NCI-H2029 treated with DMSO at 0.1 percent for 48 hours (cell line): ENCODE measurements at regions not wholly inside any gene's neighbourhood (a gene's known extent, or its start where the extent isn't known, plus 50 kb on each side); places are given as distances from the start of the nearest gene placed in this dataset.

Experiments used
- DNase-seq: peaks from one replicate; lab custom pipeline; 2025; lab: John Stamatoyannopoulos, UW

- no peak for DNase-seq
Measured at GRCh38 chr12:91396293-91396692, 213.7 kb upstream of the DCN start.

GRCh38 chr12:91395628-91396135 lies 213.1 kb upstream of the DCN start:
- no peak for DNase-seq

- DNase-seq, result no peak
Measured at GRCh38 chr12:91394903-91395302, 212.3 kb upstream of the DCN start.

GRCh38 chr12:91388573-91388972 lies 206.0 kb upstream of the DCN start:
- no peak for DNase-seq

- no peak for DNase-seq
Measured at GRCh38 chr12:91387461-91388134, 205.0 kb upstream of the DCN start.

GRCh38 chr12:91384806-91385205 lies 202.2 kb upstream of the DCN start:
- no peak for DNase-seq

- no peak for DNase-seq
Measured at GRCh38 chr12:91384366-91384765, 201.7 kb upstream of the DCN start.

GRCh38 chr12:91383099-91383498 lies 200.5 kb upstream of the DCN start:
- DNase-seq, result no peak

GRCh38 chr12:91382081-91382543 lies 199.5 kb upstream of the DCN start:
- DNase-seq, result peak; percentile 61

GRCh38 chr12:91381309-91381804 lies 198.7 kb upstream of the DCN start:
- DNase-seq, result peak; percentile 6

GRCh38 chr12:91380631-91381030 lies 198.0 kb upstream of the DCN start:
- no peak for DNase-seq

- no peak for DNase-seq
Measured at GRCh38 chr12:91379051-91379775, 196.6 kb upstream of the DCN start.

GRCh38 chr12:91377436-91377835 lies 194.8 kb upstream of the DCN start:
- no peak for DNase-seq

GRCh38 chr12:91373086-91373485 lies 190.5 kb upstream of the DCN start:
- no peak for DNase-seq

GRCh38 chr12:91370086-91370868 lies 187.7 kb upstream of the DCN start:
- no peak for DNase-seq

GRCh38 chr12:91368613-91369012 lies 186.0 kb upstream of the DCN start:
- no peak for DNase-seq

GRCh38 chr12:91367234-91367849 lies 184.7 kb upstream of the DCN start:
- DNase-seq, result no peak

- no peak for DNase-seq
Measured at GRCh38 chr12:91364471-91365184, 182.0 kb upstream of the DCN start.

- DNase-seq, result peak; percentile 18
Measured at GRCh38 chr12:91361864-91362263, 179.2 kb upstream of the DCN start.

GRCh38 chr12:91357381-91357780 lies 174.8 kb upstream of the DCN start:
- DNase-seq, result no peak

GRCh38 chr12:91356405-91356804 lies 173.8 kb upstream of the DCN start:
- no peak for DNase-seq
